SU-DHL-6 (cell line): ENCODE measurements at regions not wholly inside any gene's neighbourhood (a gene's known extent, or its start where the extent isn't known, plus 50 kb on each side); places are given as distances from the start of the nearest gene placed in this dataset.

ENCODE experiments used
- H2AFZ ChIP-seq: fragments of 200-600 bp; sonication (generic); 2 replicates; pipeline ENCODE4 v1.6.1; 2014; ENCODE audit warnings: low read depth, mild to moderate bottlenecking, moderate library complexity, mixed read lengths, antibody characterized with exemption, low read length; ENCODE audit not compliant: severe bottlenecking
- H3F3A ChIP-seq: fragments of 200-600 bp; shearing (Covaris generic); 2 replicates; pipeline ENCODE4 v1.6.0; 2016; ENCODE audit warnings: antibody characterized with exemption, mild to moderate bottlenecking; ENCODE audit not compliant: insufficient read depth
- H3K27ac ChIP-seq: fragments of 200-600 bp; sonication (generic); 2 replicates; pipeline ENCODE4 v1.5.1; 2016; ENCODE audit warnings: low read depth, mild to moderate bottlenecking, low read length, moderate library complexity, mixed read lengths
- H3K27me3 ChIP-seq: fragments of 200-600 bp; sonication (generic), shearing (Covaris generic); 2 replicates; pipeline ENCODE4 v1.6.0; 2014; ENCODE audit warnings: mild to moderate bottlenecking, low read length
- H3K36me3 ChIP-seq: fragments of 200-600 bp; sonication (generic); 2 replicates; pipeline ENCODE4 v1.6.1; 2014; ENCODE audit warnings: mild to moderate bottlenecking, low read length, mixed read lengths
- H3K4me2 ChIP-seq: fragments of 300-600, 200-600 bp; shearing (Covaris generic), sonication (generic); 2 replicates; pipeline ENCODE4 v1.6.0; 2014; ENCODE audit warnings: low read length, low read depth, mild to moderate bottlenecking; ENCODE audit not compliant: poor library complexity, severe bottlenecking
- H3K4me3 ChIP-seq: fragments of 200-600 bp; sonication (generic); 2 replicates; pipeline ENCODE4 v1.5.1; 2014; ENCODE audit warnings: antibody characterized with exemption, low read length, mild to moderate bottlenecking, mixed read lengths; ENCODE audit not compliant: insufficient read depth, poor library complexity, severe bottlenecking
- H3K79me2 ChIP-seq: fragments of 200-600 bp; sonication (generic); 2 replicates; pipeline ENCODE4 v1.6.1; 2014; ENCODE audit warnings: mild to moderate bottlenecking, low read length, moderate library complexity; ENCODE audit not compliant: insufficient read depth
- H3K9ac ChIP-seq: fragments of 200-600 bp; sonication (generic); 2 replicates; pipeline ENCODE4 v1.7.0; 2014; ENCODE audit warnings: mild to moderate bottlenecking, low read length
- H3K9me2 ChIP-seq: fragments of 200-600 bp; sonication (generic); replicated peaks from 2 replicates; pipeline ENCODE4 v1.6.1; 2014; ENCODE audit warnings: low read length; ENCODE audit not compliant: insufficient read depth
- H3K9me3 ChIP-seq: fragments of 200-600 bp; sonication (generic); 2 replicates; pipeline ENCODE4 v1.6.1; 2014; ENCODE audit warnings: low read length, mixed read lengths; ENCODE audit not compliant: insufficient read depth
- H4K20me1 ChIP-seq: fragments of 200-600 bp; sonication (generic); 2 replicates; pipeline ENCODE4 v1.6.1; 2014; ENCODE audit warnings: low read depth, mild to moderate bottlenecking, antibody characterized with exemption, low read length, moderate library complexity, mixed read lengths
- CTCF ChIP-seq: fragments of 200-600 bp; sonication (generic); IDR thresholded peaks from one replicate; pipeline ENCODE4 v1.5.1; 2017; ENCODE audit warnings: antibody characterized with exemption, mild to moderate bottlenecking, low read length, moderate library complexity; ENCODE audit not compliant: insufficient read depth, poor library complexity, severe bottlenecking
- EZH2phosphoT487 ChIP-seq: fragments of 200-600 bp; sonication (generic), shearing (Covaris generic); conservative IDR thresholded peaks from 2 replicates; pipeline ENCODE4 v1.6.1; 2018; ENCODE audit warnings: mild to moderate bottlenecking, antibody characterized with exemption, low read length, moderate library complexity, mixed read lengths

GRCh38 chr1:213724640-213725536 lies 262.9 kb upstream of the PROX1 start:
- no peak for TF ChIP-seq EZH2phosphoT487
- TF ChIP-seq CTCF: no peak

DNA sequence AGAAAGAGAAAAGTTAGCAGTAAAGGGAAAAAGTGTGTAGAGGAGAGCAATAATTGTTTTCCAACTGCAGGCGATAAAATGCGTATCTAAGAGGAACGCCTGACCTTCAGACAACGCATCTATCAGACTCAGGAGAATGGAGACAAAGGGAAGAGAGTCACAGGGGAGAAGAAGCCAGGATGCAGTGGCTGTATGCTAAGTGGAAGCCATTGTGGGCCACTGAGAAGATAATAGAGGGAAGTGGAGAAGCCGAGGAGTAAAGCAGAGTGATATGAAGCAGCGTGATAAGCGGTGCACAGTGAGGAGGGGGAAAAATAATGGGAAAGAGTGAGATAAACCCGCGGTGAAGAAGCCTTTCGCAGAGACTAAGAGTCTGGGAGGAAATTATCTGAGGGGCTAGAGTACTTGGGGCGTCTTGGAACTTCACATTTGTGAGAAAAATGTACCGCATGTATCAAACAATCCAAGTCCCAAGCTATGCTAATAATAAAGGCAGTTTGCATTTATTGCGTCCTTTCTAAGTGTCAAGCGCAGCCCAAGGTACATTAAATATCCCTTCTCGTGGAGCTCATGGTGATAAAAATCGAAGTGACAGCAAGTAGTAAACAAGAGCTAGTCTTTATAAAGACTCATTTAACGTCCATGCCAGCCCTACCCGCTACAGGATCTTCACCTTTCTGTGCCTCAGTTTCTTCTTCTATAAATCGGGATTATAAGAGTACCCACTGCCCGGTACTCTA lies 259.8 kb upstream of the PROX1 start:
- H2AFZ ChIP-seq: no peak overlapping the region
- H4K20me1 ChIP-seq: no peaks in the 10 kb centered on the region
- no peaks in the 10 kb centered on the region for H3K9me2 ChIP-seq
- H3K4me2 ChIP-seq: no peak overlapping the region
- H3K27me3 ChIP-seq: no peaks in the 10 kb centered on the region
- H3K4me3 ChIP-seq: no peak overlapping the region
- no peaks in the 10 kb centered on the region for H3F3A ChIP-seq
- H3K36me3 ChIP-seq: no peaks in the 10 kb centered on the region
- no peak overlapping the region for H3K9ac ChIP-seq
- H3K27ac ChIP-seq: no peak overlapping the region
- no peaks in the 10 kb centered on the region for H3K79me2 ChIP-seq
- H3K9me3 ChIP-seq: no peaks in the 10 kb centered on the region
- TF ChIP-seq EZH2phosphoT487: no peak
- TF ChIP-seq CTCF: no peak

More at GRCh38 chr1:213724640-213725536, 262.9 kb upstream of the PROX1 start:
- Histone ChIP-seq H3K9ac (no peak overlapping the region), H3K9me2 (no peaks in the 10 kb centered on the region), H3F3A (no peaks in the 10 kb centered on the region), H3K4me2 (no peak overlapping the region), H3K79me2 (no peaks in the 10 kb centered on the region), H3K27me3 (no peaks in the 10 kb centered on the region), H2AFZ (no peak overlapping the region), H3K4me3 (no peak overlapping the region), H3K36me3 (no peaks in the 10 kb centered on the region), H3K27ac (no peak overlapping the region), H3K9me3 (no peaks in the 10 kb centered on the region), H4K20me1 (no peaks in the 10 kb centered on the region)

DNA sequence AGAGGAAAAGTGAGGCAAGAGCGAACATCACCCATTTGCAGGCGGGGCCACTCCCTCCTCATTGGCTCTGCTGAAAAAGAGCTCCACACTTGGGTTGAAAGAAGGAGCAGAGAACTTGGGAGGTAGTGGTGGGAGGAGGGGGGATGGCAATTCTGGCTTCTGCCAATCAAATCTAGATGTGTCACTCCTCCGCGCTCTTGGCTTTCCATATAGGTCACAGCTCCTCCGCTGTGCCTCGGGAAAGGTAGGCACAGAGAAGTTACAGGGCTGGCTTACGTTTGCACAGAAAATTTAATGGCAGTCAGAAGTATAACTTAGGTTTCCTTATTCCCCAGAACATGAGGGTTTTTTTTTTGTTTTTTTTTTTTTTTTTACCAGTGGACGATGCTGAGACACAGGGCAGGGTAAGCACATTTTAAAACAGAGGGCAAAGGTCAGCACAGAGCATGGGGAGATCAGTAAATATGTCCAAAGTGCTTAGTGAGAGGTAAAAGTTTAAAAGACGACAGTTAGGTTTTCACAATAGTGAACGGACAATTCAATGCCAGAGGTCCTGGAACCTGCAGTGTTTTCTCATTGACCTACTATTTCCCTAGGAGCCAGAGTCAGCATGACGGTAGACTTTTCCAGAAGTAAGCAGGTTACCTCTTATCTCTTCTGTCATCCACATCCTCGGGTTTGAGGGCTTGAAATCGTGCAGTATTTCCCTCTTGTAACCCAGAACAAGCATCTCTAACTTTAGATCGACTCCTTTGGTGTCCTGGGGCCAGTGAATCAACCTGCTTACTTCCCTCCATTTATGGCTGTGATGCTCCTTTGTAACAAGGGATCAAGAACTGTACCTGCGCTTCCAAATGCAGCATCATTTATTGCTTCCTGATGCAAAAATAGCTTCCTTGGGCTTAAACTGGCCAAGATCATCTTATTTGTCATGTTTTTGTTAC lies 258.9 kb upstream of the PROX1 start:
- Histone ChIP-seq H3K36me3 (no peaks in the 10 kb centered on the region), H3K27ac (no peak overlapping the region), H3K9ac (no peak overlapping the region), H4K20me1 (no peaks in the 10 kb centered on the region), H3K9me3 (no peaks in the 10 kb centered on the region), H3K27me3 (no peaks in the 10 kb centered on the region), H3K4me3 (no peak overlapping the region), H3F3A (no peaks in the 10 kb centered on the region), H3K79me2 (no peaks in the 10 kb centered on the region), H3K9me2 (no peaks in the 10 kb centered on the region), H2AFZ (no peak overlapping the region), H3K4me2 (no peak overlapping the region)
- TF ChIP-seq EZH2phosphoT487: no peak
- TF ChIP-seq CTCF: no peak
